NCI-H82 treated with DMSO at 0.1 percent for 48 hours (cell line): ENCODE measurements at regions not wholly inside any gene's neighbourhood (a gene's known extent, or its start where the extent isn't known, plus 50 kb on each side); places are given as distances from the start of the nearest gene placed in this dataset.
A peak's percentile ranks its signal among the peaks of the same experiment; 100 is the strongest.

Source experiments
- DNase-seq: peaks from one replicate; lab custom pipeline; 2025; ENCODE audit not compliant: unreplicated experiment; lab: John Stamatoyannopoulos, UW

DNA sequence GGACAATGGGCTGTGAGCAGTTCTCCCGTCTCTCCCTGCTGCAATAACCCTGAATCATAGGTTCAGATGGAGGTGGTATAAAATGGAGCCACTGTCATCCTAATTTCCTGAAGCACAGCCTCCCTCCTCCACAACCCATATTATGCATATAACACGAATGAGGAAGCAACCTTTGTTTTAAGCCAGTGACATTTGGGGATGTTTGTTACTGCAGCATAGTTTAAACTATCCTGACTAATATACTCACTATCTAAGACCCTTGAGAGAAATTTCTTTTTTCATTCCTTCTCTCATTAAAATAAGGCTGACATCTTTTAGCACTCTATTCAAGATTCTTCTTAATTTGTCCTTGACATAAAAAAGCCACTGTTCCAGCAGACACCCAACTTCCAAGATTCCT, 413.4 kb downstream of the SOX9 start:
- no peak for DNase-seq

- DNase-seq, result no peak
Observed at GRCh38 chr17:72534776-72535175, 414.0 kb downstream of the SOX9 start.

DNA sequence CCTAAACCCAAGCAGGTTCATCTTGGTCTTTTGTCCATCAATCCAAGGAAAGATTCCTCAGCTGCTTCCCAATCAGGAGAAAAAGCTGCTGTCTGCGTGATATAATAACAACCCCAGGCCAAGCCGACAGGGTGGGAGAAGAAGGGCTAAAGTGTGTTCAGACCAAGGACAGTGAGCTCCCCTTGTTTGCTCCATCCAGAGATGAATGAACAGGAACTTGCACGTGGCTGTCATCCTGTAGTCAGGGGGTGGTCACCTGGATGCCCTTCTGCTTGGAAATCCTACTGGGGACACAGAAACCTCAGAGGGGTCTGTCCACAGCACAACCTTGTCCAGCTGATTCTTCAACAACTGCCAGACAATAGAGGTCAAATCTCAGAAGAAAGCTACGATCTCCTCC, 414.5 kb downstream of the SOX9 start:
- DNase-seq, result no peak

GRCh38 chr17:72535779-72536178, 415.0 kb downstream of the SOX9 start:
- DNase-seq, result no peak

GRCh38 chr17:72536788-72537187, 416.0 kb downstream of the SOX9 start:
- DNase-seq, result no peak

DNA sequence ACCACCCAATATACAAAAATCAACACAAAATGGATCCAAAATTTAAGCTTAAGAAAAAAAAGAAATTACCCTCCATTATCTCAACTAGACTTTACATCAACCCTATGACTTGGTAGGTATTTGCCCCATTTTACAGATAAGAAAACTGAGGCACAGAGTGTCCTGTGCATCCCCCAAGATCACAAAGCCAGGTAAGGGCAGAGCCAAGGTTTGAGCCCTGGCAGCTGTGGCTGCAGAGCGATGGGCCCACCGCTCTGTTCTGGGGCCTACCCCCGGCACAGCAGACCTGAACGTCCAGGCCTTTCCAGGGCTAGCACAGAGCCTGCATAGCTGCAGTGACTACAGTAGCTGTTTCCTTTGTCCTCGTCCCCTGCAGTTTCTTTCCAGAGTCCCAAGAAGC, 417.6 kb downstream of the SOX9 start:
- DNase-seq, result no peak

DNA sequence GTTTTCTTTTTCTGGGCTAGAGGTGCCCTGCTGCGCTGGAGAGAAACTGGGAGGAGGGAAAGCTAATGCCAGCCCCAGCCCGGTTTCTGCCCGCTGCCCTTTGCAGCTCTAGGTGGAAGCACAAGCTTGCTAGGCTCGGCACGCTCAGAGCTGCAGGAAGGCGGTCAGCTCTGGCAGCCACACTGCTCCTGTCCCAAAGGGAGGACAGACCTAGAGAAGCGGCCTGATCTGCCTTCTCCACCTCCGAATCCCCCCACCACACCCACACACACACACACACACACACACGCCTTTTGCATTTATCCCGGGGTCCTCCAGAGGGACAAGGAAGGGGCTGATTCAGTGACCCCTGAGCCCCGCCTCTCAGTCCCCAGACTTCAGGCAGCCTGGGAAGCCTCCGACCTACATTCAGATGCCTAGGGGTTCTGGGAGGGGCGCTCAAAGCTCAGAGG, 418.1 kb downstream of the SOX9 start:
- DNase-seq, result no peak

- peak; percentile 6 for DNase-seq
Observed at GRCh38 chr17:72539981-72540897, 419.4 kb downstream of the SOX9 start.

- DNase-seq, result no peak
Observed at GRCh38 chr17:72542317-72542716, 421.5 kb downstream of the SOX9 start.

DNA sequence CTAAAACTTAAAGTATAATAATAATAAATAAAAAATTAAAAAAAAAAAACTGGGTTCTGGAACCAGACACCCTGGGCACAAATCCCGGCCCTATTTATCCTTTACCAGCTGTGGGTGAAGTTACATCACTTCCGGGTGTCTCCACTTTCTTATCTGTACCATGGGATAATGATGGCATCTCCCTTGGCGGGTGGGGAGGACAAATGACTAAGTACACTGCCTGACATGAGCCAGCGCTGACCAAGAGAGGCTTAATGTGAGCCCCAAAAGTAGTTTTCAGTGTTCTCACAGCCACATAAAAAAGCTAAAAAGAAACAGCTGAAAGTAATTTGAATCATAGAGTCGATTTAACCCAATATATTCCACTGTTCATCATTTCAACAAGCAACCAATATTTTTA, 424.9 kb downstream of the SOX9 start:
- DNase-seq, result no peak

- no peak for DNase-seq
Observed at GRCh38 chr17:72553051-72553755, 432.4 kb downstream of the SOX9 start.

DNA sequence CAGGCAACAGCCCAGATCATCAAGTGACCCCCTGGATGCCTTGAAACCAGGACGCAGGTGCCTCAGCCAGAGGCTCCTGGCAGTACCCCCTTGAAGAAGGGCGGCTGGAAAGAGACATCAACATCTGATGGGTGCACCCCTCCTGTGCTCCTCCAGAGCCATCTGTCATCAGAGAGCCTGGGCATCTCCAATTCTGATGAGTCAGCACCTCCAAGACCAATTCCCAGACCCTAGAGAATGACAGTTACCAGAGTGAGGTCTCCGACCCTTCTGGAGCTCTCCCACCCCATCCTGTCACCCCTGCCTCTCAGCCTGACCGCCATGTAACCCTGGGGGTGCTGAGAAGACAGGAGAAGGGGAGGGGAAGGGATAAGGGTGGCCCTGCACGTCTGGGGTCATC, 433.7 kb downstream of the SOX9 start:
- DNase-seq, result no peak

GRCh38 chr17:72555052-72555451, 434.2 kb downstream of the SOX9 start:
- DNase-seq, result no peak

DNA sequence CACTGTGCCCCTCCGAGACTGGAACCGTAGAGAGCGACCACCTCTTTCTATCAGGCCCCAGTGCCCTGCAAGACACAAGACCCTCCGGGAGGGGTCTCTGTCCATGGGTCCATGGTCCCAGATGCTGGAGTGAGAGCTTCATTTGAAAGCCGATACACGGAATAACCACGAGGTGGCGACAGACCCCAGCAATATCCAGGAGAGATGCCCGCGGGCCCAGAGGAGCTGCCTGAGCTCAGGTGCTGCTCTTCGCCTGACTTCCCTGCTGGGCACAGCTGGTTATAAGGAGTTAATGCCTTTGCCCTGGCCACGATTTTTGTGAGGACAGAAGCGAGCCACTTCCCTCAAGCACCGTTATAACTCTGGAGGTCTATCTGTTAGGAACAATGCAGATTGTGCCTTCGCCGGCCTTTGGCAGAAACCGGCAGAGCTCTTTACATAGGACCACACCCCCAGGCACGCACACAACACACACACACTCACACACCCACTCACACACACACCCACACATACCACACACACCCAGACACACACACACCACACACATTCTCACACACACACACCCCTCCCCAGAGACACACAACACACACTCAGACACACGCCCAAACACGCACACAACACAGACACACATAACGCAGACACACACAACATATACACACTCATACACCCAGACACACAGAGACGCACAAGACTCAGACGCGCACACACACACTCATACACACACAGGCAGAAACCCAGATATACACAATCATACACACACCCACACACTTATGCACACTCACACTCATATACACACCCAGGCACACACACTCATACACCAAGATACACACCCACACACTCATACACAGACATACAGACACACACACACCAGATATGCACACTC, 436.4 kb downstream of the SOX9 start:
- peak; percentile 43 for DNase-seq

DNA sequence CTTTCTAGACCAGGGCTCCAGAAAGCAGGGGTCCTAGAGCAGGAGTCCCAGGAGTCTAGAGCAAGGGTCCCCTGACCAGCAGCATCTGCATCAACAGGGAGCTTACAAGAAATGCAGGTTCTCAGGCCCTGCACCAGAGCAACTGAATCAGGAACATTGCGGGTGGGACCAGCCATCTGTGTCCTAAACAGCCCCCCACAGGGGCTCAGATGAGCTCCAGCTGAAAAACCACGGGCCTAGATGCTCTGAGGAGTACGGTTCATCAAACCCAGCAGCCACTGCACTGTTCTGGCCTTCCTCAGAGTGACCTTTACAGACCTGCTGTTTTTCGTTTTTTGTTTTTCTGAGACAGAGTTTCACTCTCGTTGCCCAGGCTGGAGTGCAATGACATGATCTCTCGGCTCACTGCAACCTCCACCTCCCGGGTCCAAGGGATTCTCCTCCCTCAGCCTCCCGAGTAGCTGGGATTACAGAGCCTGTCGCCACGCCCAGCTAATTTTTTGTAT, 438.2 kb downstream of the SOX9 start:
- DNase-seq, result no peak

DNA sequence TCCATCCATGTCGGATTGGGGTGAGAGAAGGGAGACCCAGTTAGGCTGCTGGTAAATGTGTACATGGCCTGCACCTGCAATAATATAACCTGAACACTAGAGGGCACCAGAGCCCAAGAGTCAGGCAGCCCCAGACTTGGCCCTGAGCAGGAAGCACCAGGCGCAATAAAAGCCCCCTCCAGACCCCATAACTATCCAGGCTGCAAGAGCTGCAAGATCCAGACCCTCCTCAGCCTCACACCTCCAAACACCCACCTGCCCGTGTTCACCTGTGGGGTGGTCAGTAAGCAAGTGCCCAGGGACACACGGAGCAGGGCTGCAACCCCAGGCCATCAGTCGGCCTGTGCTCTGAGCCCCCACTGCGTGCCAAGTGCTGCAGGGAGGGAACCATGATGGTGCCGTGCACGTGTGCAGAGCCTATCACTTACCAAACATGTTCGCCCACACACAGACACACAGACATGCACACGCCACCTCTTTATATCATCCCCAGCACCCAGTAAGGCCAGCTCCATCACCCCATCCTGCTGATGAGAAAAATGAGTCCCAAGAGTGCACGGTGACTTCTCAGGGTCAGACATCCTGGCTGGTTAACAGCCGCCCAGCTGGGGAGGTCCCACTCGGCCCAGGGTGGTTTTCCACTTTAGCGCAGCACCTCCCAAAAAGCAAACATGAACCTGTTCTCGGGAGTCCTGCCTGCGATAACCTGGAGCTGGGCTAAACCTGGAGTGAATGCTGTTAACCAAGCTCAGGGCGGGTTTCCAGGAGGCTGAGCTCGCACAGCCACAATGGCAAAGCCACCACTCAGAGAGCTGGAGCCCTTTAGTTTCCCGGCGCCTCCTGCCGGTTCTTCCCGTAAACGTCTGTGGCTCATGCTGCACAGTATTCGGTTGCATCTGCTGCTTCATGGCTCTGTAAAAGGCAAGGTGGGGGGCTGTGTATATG, 439.8 kb downstream of the SOX9 start:
- peak; percentile 58 for DNase-seq

DNA sequence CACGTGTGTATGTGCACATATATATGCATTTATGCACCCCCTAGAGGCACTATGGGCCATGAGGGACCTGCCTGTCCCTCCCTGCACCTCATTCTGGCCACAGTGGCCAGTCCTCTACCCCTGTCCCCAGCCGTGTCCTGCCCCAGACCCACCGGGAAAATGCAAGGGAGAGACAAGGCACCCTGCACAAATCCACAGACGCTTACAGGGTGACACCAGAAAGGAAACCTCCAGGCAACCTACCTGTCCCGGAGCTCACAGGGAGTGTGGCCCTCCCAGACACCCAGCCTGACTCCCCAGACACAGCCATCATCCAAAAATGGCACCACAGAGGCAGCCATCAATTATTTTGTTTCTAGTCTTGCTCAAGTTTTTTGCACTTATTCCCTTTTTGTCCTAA, 440.4 kb downstream of the SOX9 start:
- no peak for DNase-seq

- no peak for DNase-seq
Observed at GRCh38 chr17:72561680-72562079, 440.9 kb downstream of the SOX9 start.

DNA sequence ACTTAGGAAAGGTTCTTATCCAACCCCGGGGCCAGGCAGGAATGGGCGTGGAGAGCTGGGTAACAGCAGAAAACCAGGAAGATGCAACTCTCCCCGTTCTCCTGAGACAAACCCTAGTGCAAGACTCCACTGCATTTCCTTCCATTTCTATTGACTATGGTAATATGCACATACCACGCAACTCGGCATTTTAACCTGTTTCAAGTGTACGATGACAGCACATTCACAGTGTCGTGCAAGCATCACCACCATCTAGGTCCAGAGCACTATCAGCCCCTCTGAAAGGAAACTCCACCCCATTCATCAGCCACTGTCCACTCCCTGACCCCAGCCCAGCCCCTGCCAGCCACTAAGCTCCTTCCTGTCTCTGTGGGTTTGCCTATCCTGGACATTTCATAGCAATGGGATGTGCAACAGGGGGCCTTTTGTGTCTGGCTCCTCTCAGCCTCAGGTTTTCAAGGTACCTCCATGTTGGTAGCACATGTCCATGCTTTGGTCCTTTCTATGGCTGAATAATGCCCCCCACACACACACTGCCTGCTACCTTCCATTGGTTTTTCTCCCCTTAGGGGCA, 441.9 kb downstream of the SOX9 start:
- DNase-seq, result no peak

DNA sequence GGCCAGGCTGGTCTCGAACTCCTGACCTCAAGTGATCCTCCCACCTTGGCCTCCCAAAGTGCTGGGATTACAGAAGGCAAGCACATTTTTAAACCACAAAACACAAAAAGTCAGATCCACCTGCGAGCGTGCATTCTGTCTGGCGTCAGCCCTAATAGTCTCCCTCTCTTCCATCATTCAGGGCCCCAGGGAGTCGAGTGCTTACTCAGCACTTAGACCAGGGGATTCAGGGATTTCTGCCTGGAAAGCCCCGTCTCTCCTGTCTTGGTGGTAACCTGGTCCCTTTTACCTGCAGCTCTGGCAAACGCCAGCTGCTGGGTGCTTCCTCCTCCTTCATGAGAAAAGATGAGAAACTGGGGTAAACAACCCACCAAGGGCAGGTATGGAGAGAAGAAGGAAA, 443.1 kb downstream of the SOX9 start:
- DNase-seq, result no peak
